CD4-positive, alpha-beta memory T cell (primary cell): ENCODE measurements at regions not wholly inside any gene's neighbourhood (a gene's known extent, or its start where the extent isn't known, plus 50 kb on each side); places are given as distances from the start of the nearest gene placed in this dataset.

Experiments used
- CTCF ChIA-PET: fragments of 350-600 bp; sonication (Branson Sonifier 250); formaldehyde crosslinking; loops from one replicate; lab custom pipeline; 2021; ENCODE audit warnings: inconsistent platforms; ENCODE audit not compliant: partially characterized antibody; lab: Charles Lee
- POLR2A ChIA-PET: fragments of 350-600 bp; sonication (Branson Sonifier 250); formaldehyde crosslinking; loops from one replicate; lab custom pipeline; 2021; ENCODE audit not compliant: partially characterized antibody; lab: Charles Lee
- DNase-seq, 5 donors: peaks; one replicate each; pipeline versions ENCODE4 v3.0.0 to v3.0.0-alpha.2; 2020 to 2022; ENCODE audit warnings: mixed read lengths in 1 of 5
- H3K27ac ChIP-seq: one replicate; pipeline ENCODE4 v1.7.0; 2013; ENCODE audit warnings: low read depth, low read length
- H3K27me3 ChIP-seq: 2 replicates; pipeline ENCODE4 v1.7.0; 2013; ENCODE audit warnings: mild to moderate bottlenecking, low read length, moderate library complexity; ENCODE audit not compliant: insufficient read depth
- H3K36me3 ChIP-seq: 2 replicates; pipeline ENCODE4 v1.7.0; 2013; ENCODE audit warnings: mild to moderate bottlenecking, low read length, moderate library complexity; ENCODE audit not compliant: insufficient read depth
- H3K4me1 ChIP-seq: 2 replicates; pipeline ENCODE4 v1.7.0; 2013; ENCODE audit warnings: mild to moderate bottlenecking, low read length, moderate library complexity; ENCODE audit not compliant: insufficient read depth
- H3K4me3 ChIP-seq, 2 donors: one replicate each; pipeline ENCODE4 v1.7.0; 2013; ENCODE audit warnings: low read length in 2 of 2, mild to moderate bottlenecking in 1 of 2
- H3K9me3 ChIP-seq, 2 donors: one replicate each; pipeline ENCODE4 v1.7.0; 2013; ENCODE audit warnings: low read length in 2 of 2, control low read depth in 1 of 2; ENCODE audit not compliant: control insufficient read depth in 1 of 2
- H3K27ac Mint-ChIP-seq, 7 donors: one replicate each; pipeline ENCODE4 v1.8.0; 2020 to 2021; ENCODE audit warnings: mixed read lengths in 7 of 7, mild to moderate bottlenecking in 6 of 7, inconsistent platforms in 3 of 7, moderate library complexity in 3 of 7
- H3K27me3 Mint-ChIP-seq, 2 donors: one replicate each; pipeline ENCODE4 v1.8.0; 2020 to 2021; ENCODE audit warnings: mixed read lengths in 2 of 2
- H3K36me3 Mint-ChIP-seq, 2 donors: one replicate each; pipeline ENCODE4 v1.8.0; 2020 to 2021; ENCODE audit warnings: mixed read lengths in 2 of 2, inconsistent platforms in 1 of 2, mild to moderate bottlenecking in 1 of 2
- H3K4me1 Mint-ChIP-seq, 4 donors: one replicate each; pipeline ENCODE4 v1.8.0; 2020 to 2021; ENCODE audit warnings: mixed read lengths in 4 of 4, mild to moderate bottlenecking in 1 of 4
- H3K4me3 Mint-ChIP-seq, 8 donors: one replicate each; pipeline ENCODE4 v1.8.0; 2020 to 2021; ENCODE audit warnings: mixed read lengths in 8 of 8, mild to moderate bottlenecking in 7 of 8, moderate library complexity in 6 of 8, inconsistent platforms in 3 of 8
- H3K9me3 Mint-ChIP-seq, 8 donors: one replicate each; pipeline ENCODE4 v1.8.0; 2020 to 2021; ENCODE audit warnings: mixed read lengths in 8 of 8, mild to moderate bottlenecking in 5 of 8, inconsistent platforms in 3 of 8, moderate library complexity in 1 of 8
- intact Hi-C: fragments of 100-400 bp; cut with micrococcal nuclease; formaldehyde crosslinking; loops from one replicate; pipeline ENCODE4 v1.15.1; 2023

GRCh38 chr13:112639521-112639920, 50.3 kb upstream of the ATP11A start:
- H3K27me3 ChIP-seq = no peaks in the 10 kb centered on the region
- H3K4me3 ChIP-seq = no peak overlapping the region
- H3K27me3 Mint-ChIP-seq = peaks cover 16 to 21% of the 10 kb centered on the region in 2 donors
- H3K9me3 ChIP-seq = no peaks in the 10 kb centered on the region
- intact Hi-C loops = no loop called here
- H3K4me3 Mint-ChIP-seq = peak overlapping the region in 1 of 8 donors; percentile 49
- H3K9me3 Mint-ChIP-seq = no peaks in the 10 kb centered on the region
- H3K27ac Mint-ChIP-seq = no peak overlapping the region
- H3K36me3 ChIP-seq = no peaks in the 10 kb centered on the region
- H3K36me3 Mint-ChIP-seq = no peaks in the 10 kb centered on the region
- H3K27ac ChIP-seq = no peak overlapping the region
- no peak for DNase-seq
- CTCF ChIA-PET = interaction anchor here (1.0 to 3.0 kb wide), 8 partner anchors 9 to 235 kb away, joined by 3 to 12 read pairs (median 4); no protein-coding TSS in a partner anchor
- peaks cover 7% of the 10 kb centered on the region for H3K4me1 ChIP-seq
- POLR2A ChIA-PET = no interaction called here
- H3K4me1 Mint-ChIP-seq = peaks cover 0 to 10% (median 5%) of the 10 kb centered on the region in 4 donors

GRCh38 chr13:112638919-112639318, 50.9 kb upstream of the ATP11A start:
- Histone ChIP-seq H3K9me3 (no peaks in the 10 kb centered on the region), H3K4me1 (peaks cover 7% of the 10 kb centered on the region), H3K27me3 (no peaks in the 10 kb centered on the region), H3K27ac (no peak overlapping the region), H3K36me3 (no peaks in the 10 kb centered on the region), H3K4me3 (no peak overlapping the region)
- intact Hi-C loops = no loop called here
- POLR2A ChIA-PET = no interaction called here
- Mint-ChIP-seq H3K36me3 (no peaks in the 10 kb centered on the region), H3K9me3 (no peaks in the 10 kb centered on the region), H3K4me3 (no peak overlapping the region), H3K27me3 (peaks cover 16 to 21% of the 10 kb centered on the region in 2 donors), H3K27ac (peak overlapping the region in 1 of 7 donors; percentile 52), H3K4me1 (peaks cover 0 to 10% (median 5%) of the 10 kb centered on the region in 4 donors)
- DNase-seq = no peak
- CTCF ChIA-PET = interaction anchor here (1.0 to 3.0 kb wide), 3 partner anchors 12 to 52 kb away, joined by 3 to 12 read pairs (median 4); no protein-coding TSS in a partner anchor

GRCh38 chr13:112638157-112638750, 50.3 kb upstream of the TUBGCP3 start:
- POLR2A ChIA-PET = no interaction called here

More at GRCh38 chr13:112638157-112638750, 50.3 kb upstream of the TUBGCP3 start:
- H3K4me3 ChIP-seq = no peak overlapping the region
- no peaks in the 10 kb centered on the region for H3K36me3 Mint-ChIP-seq
- peaks cover 0 to 10% (median 5%) of the 10 kb centered on the region in 4 donors for H3K4me1 Mint-ChIP-seq
- intact Hi-C loops = no loop called here
- peak in 1 of 5 donors; percentile 4 for DNase-seq
- no peak overlapping the region for H3K27ac ChIP-seq
- peak overlapping the region in 3 of 8 donors; percentile 5 to 49 (median 15) for H3K4me3 Mint-ChIP-seq
- no peaks in the 10 kb centered on the region for H3K9me3 Mint-ChIP-seq
- H3K27me3 ChIP-seq = no peaks in the 10 kb centered on the region
- CTCF ChIA-PET = interaction anchor here (1.2 kb wide), 1 partner anchor 53 kb away, joined by 4 read pairs; no protein-coding TSS in a partner anchor
- peaks cover 7% of the 10 kb centered on the region for H3K4me1 ChIP-seq
- peaks cover 17 to 20% of the 10 kb centered on the region in 2 donors for H3K27me3 Mint-ChIP-seq
- no peak overlapping the region for H3K27ac Mint-ChIP-seq
- H3K36me3 ChIP-seq = no peaks in the 10 kb centered on the region
- no peaks in the 10 kb centered on the region for H3K9me3 ChIP-seq
